ENCODE measurements at regions not wholly inside any gene's neighbourhood (a gene's known extent, or its start where the extent isn't known, plus 50 kb on each side); places are given as distances from the start of the nearest gene placed in this dataset.
"Not testable (repeated sequence)": the region's sequence is repeated elsewhere in the genome, so short reads cannot be mapped to it uniquely, and the experiment has no call there.

DNA sequence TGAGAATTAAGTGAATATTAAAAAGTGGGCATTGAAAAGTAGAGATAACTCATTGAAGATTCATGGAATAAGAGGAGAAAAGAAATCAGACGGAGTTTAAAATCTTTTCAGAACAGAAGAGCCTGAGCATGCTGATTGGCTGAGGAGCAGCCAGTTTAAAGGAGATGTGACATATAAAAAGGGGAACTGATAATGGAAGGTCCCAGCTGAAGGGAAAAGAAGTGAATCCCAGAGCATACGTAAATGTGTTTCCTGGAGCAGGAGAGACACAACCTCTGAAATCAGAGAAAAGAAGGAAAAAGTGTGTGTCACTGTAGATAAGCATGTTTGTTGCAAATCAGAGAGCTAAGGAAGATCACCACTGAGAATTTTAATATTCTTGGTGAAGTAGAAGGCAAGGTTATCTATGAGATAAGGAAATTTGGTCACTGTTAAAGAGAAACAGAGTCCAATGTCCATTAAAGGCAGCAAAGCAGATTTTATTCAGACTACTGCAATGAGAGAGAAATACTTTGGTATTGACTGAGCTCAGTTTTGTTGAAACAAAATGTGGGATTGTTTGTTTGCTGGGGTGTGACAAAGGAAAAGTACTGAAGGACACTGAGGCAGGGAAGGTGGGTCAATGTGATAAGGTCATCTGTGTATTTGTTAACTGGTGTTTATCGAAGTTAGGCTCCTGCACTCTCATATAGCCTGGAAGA is 84.6 kb upstream of the WDR72 start:
- DNase-seq, result no peak

DNA sequence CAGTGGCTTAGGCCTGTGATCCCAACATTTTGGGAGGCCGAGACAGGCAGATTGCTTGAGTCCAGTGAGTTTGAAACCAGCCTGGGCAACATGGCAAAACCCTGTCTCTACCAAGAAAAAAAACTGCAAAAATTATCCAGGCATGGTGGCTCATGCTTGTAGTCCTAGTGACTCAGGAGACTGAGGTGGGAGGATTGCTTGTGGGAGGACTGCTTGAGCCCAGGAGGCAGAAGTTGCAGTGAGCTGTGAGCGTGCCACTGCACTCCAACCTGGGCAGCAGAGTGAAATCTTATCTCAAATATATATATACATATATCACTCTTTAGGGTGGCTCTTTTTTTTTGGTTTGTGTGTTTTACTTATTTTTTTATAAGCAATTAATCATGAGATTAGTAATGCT is 83.7 kb upstream of the WDR72 start:
- DNase-seq, result no peak

DNA sequence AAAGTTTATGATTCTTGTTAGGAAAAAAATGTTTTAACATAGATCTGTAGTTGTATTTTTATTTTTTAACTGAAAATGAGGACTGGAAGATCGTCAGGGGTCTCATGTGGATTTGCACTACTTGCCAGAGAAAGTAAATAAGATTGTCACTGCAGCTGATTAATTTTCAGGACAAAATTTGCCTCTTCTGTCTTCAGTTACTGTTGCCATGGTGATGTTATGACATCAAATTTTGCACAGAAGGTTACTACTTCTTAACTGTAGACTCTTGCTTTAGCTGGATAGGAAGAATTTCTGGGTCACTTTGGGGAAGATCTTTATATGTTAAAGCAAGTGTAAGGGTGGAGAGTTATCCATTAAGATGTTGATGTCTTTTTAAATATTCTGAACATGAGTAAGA is 82.2 kb upstream of the WDR72 start:
- DNase-seq, result no peak

GRCh38 chr15:53840681-53841080 is 81.2 kb upstream of the WDR72 start:
- no peak for DNase-seq

DNA sequence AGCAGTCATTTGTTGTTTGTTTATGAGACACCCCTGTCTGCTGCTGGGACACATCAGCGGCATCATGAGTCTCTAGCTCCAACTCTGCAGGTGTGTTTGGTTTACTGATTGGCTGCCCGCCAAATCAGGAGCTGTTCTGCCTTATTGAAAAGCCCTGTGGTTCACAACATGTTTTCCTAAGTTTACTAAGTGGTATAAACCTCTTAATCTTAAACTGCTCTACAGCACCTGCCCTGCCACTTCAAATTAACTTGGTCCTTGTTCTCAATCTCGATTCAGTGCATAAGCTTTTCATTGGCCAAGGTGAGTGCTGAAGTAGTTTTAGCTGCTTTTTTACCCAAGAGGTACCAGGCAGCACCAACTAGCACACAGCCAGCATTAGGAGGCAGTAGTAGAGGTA is 77.8 kb upstream of the WDR72 start:
- peak; percentile 84 for DNase-seq

DNA sequence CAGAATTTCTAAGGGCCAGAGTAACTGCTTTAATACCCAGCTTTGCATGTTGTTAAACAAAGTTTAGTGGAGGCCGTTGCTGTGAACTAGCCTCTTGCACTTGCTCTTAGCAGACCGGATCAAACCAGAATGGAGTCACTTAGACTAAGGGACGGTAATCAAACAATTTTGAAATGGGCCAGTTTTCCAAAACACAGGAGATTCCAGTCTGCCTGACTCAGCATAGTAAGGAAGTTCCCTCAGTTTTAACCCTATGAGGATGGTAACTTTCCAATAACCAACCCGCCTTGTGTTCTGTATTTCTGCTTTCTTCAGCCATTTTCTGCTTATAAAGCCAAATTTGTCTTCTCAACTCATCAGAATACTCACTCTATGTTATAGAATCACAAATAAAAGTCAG is 77.2 kb upstream of the WDR72 start:
- no peak for DNase-seq

DNA sequence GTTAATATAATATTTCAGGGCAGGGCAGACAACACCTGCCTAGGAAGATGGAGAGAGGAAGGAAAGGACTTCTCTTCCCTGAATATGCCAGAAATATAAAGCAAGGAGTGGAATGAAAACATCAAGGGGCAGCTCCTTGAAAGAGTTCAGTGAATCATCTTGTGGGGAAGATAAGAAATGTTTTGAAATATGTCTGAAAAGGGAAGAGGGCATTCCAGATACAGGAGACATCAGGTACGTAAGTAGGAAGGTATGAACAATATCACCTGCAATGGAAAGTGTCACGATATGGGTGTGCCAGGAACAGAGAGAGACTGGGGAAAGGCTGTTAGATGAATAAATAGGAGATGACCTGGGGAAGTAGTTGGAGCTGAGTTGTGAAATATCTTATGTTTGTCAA is 75.8 kb upstream of the WDR72 start:
- DNase-seq, result no peak

DNA sequence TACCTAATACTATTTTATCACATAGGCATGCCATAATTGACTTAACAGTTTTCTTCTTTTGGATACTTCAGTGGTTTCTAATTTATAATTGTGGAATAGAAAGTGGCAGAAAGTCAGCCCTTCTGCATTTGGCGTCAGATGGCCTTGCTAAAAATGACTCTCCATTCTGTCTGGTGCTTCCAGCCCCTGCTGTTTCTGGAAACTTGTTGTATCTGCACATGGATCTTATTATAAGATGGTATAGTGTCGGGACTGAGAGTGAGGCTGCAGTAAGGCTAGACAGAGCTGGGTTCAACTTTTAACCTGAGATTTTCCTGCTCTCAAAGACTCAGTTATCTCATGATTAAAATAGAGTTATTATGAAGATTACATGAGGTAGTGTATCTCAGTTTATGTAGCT is 74.8 kb upstream of the WDR72 start:
- DNase-seq, result no peak

GRCh38 chr15:53833134-53833624 is 73.7 kb upstream of the WDR72 start:
- DNase-seq, result no peak

- DNase-seq, result no peak
Measured at GRCh38 chr15:53831907-53832770, 72.7 kb upstream of the WDR72 start.

DNA sequence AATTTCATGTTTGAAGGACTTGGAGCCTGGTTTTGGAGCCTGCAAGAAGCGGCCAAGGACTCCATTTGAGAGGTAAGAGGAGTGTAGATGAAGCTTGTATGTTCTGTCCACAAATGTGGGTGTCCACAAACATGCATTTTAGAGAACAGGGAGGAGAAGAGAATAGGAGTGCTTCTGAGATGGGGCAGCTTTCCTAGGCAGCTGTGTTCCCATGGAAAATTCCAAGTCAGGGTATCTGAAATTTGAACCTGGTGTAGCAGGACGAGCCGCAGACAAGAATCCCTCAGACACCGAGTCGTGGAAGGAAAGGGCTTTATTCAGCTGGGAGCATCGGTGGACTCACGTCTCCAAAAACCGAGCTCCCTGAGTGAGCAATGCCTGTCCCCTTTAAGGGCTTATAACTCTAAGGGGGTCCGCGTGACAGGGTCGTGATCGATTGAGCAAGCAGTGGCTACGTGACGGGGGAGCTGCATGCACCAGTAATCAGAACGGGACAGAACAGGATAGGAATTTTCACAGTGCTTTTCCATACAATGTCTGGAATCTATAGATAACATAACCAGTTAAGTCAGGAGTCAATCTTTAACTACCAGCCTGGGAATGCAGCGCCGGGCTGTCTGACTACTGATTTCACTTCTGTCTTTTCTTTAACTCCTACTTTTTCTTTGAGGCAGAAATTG is 71.4 kb upstream of the WDR72 start:
- DNase-seq, result no peak

DNA sequence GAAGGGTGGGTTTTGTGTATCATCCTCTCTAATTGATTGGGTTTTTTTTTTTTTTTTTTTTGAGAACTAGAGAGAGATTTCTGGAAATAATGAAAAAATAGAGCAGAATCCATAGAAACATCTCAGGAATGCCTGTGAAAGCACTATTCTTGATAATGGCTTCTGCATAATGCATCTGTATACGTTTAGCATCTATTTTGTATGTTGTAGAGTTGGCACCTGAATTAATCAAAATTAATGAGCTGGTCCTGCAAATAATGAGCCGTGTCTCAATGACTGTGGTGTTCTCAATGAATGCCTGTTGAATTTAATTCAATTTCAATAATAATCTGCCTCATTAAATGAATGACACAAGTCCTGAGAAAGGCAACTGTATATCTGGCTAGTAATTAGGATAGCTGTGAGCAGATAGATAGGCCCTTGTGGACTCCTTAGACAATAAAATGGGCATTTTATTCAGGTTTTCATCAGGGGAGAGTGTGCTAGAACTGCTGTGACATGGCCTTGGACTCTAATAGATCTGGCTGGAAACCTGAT is 70.5 kb upstream of the WDR72 start:
- DNase-seq, result no peak

GRCh38 chr15:53829471-53829870 is 70.0 kb upstream of the WDR72 start:
- DNase-seq, result no peak

DNA sequence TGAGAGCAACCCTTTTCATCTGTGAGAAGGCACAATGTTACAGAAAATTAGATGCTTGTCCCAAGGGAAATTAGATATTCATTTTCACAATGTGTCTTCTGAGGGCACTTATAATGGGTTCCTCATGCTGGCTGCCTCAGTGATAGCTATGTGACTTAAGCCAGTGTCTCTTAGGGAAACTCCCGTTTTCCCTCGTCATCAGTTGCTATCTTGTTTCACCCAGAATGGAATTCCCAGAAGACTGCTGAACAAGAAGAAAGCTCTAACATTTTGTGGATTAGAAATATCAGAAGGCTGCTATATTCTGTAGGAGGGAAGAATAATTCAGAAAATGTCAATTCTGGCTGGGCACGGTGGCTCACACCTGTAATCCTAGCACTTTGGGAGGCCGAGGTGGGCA is 67.9 kb upstream of the WDR72 start:
- no peak for DNase-seq

DNA sequence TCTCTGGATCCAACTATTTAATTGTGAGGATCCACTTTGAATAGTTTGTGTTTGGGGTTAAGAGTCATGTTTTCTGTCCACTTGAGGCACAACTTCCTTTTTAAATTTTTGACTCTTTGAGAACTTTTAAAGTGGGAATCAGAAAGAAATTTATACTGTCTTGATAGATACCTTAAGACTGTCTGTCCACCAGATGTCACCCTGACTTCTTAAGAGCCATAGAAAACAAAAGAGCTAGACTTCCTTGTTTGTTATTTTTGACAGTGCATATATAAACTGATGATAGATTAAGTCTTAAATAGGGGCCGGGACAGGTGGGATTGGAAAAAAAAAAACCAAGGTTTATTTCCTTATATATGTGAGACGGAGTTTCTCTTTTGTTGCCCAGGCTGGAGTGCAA is 52.1 kb upstream of the WDR72 start:
- no peak for DNase-seq

- DNase-seq, result not testable (repeated sequence)
Measured at GRCh38 chr15:53810306-53810705, 50.8 kb upstream of the WDR72 start.

All from NCI-H2081 treated with DMSO at 0.1 percent for 48 hours (cell line).